Fibroblast of lung (primary cell): ENCODE measurements at regions not wholly inside any gene's neighbourhood (a gene's known extent, or its start where the extent isn't known, plus 50 kb on each side); places are given as distances from the start of the nearest gene placed in this dataset.

Experiments
- DNase-seq, 2 donors: peaks; one replicate each; pipeline versions ENCODE4 v3.0.0 to v3.0.0-alpha.2; 2010; ENCODE audit warnings: low read depth in 2 of 2
- H2AFZ ChIP-seq: 2 replicates; pipeline ENCODE4 v1.5.1; 2012; ENCODE audit warnings: low read length, control low read depth, inconsistent platforms
- H3K27ac ChIP-seq: 2 replicates; pipeline ENCODE4 v1.5.1; 2011; ENCODE audit warnings: low read length, control low read depth; ENCODE audit not compliant: insufficient read depth
- H3K27me3 ChIP-seq: 2 replicates; pipeline ENCODE4 v1.5.1; 2011; ENCODE audit warnings: mild to moderate bottlenecking, low read length; ENCODE audit not compliant: control insufficient read depth, insufficient read depth
- H3K36me3 ChIP-seq: 2 replicates; pipeline ENCODE4 v1.5.1; 2011; ENCODE audit warnings: low read length; ENCODE audit not compliant: control insufficient read depth, insufficient read depth
- H3K4me1 ChIP-seq: 2 replicates; pipeline ENCODE4 v1.5.1; 2011; ENCODE audit warnings: low read length; ENCODE audit not compliant: control insufficient read depth, insufficient read depth; ENCODE audit errors: extremely low read depth
- H3K4me2 ChIP-seq: 2 replicates; pipeline ENCODE4 v1.5.1; 2011; ENCODE audit warnings: low read length, control low read depth; ENCODE audit not compliant: insufficient read depth; ENCODE audit errors: extremely low read depth
- H3K4me3 ChIP-seq, 4 experiments: fragments of 200-600 bp in 1 of 4; sonication (generic) in 1 of 4; replicated peaks in 1 of 4; 2 replicates each; pipeline ENCODE4 v1.5.1; 2011 to 2016; ENCODE audit warnings: low read length in 4 of 4, low read depth in 3 of 4, mild to moderate bottlenecking in 3 of 4, control low read depth in 2 of 4, inconsistent platforms in 1 of 4, mixed read lengths in 1 of 4; ENCODE audit not compliant: insufficient read depth in 1 of 4; ENCODE audit errors: control extremely low read depth in 1 of 4
- H3K79me2 ChIP-seq: 2 replicates; pipeline ENCODE4 v1.5.1; 2012; ENCODE audit warnings: mild to moderate bottlenecking, low read length, inconsistent platforms; ENCODE audit not compliant: control insufficient read depth, insufficient read depth
- H3K9ac ChIP-seq: 2 replicates; pipeline ENCODE4 v1.5.1; 2011; ENCODE audit warnings: mild to moderate bottlenecking, low read length, control low read depth; ENCODE audit not compliant: insufficient read depth
- H3K9me3 ChIP-seq: 2 replicates; pipeline ENCODE4 v1.5.1; 2012; ENCODE audit warnings: low read depth, low read length; ENCODE audit not compliant: control insufficient read depth, insufficient read depth
- H4K20me1 ChIP-seq: 2 replicates; pipeline ENCODE4 v1.5.1; 2011; ENCODE audit warnings: low read length; ENCODE audit not compliant: control insufficient read depth, insufficient read depth; ENCODE audit errors: extremely low read depth
- CTCF ChIP-seq, 2 donors: IDR thresholded peaks in 1 of 2; conservative IDR thresholded peaks in 1 of 2; 1 replicate in 1 of 2; 2 replicates in 1 of 2; pipeline ENCODE4 v1.5.1; 2011 to 2012; ENCODE audit warnings: low read length in 2 of 2, control low read depth in 1 of 2, inconsistent platforms in 1 of 2, low read depth in 1 of 2, mild to moderate bottlenecking in 1 of 2
- EZH2 ChIP-seq: IDR thresholded peaks from 2 replicates; pipeline ENCODE4 v1.5.1; 2012; ENCODE audit warnings: low read length, control low read depth, mild to moderate bottlenecking; ENCODE audit errors: missing control alignments

- no peaks in the 10 kb centered on the region for H3K36me3 ChIP-seq
- no peaks in the 10 kb centered on the region for H3K9me3 ChIP-seq
- H3K4me3 ChIP-seq = no peak overlapping the region
- no peaks in the 10 kb centered on the region for H4K20me1 ChIP-seq
- TF ChIP-seq EZH2 (no peak), CTCF (conservative IDR thresholded peaks at IDR 0.05 in 1 of 2, IDR thresholded peaks at IDR 0.05 in 1 of 2; ENCODE audit: low read depth in 1 of 2, low read length in 2 of 2) (no peak)
- H3K4me2 ChIP-seq = no peak overlapping the region
- no peaks in the 10 kb centered on the region for H3K79me2 ChIP-seq
- peak in 1 of 2 donors; percentile 93 for DNase-seq
- H3K4me1 ChIP-seq = no peaks in the 10 kb centered on the region
- H3K27me3 ChIP-seq = no peaks in the 10 kb centered on the region
- H3K27ac ChIP-seq = no peak overlapping the region
- H2AFZ ChIP-seq = no peak overlapping the region
- H3K9ac ChIP-seq = no peak overlapping the region
Measured at GRCh38 chr12:25323581-25323982, 72.9 kb upstream of the KRAS start.

GRCh38 chr12:25322918-25323531, 72.3 kb upstream of the KRAS start:
- no peaks in the 10 kb centered on the region for H3K4me1 ChIP-seq
- no peak overlapping the region for H2AFZ ChIP-seq
- peak; percentile 29 to 78 for DNase-seq
- no peak for TF ChIP-seq CTCF (conservative IDR thresholded peaks at IDR 0.05 in 1 of 2, IDR thresholded peaks at IDR 0.05 in 1 of 2; ENCODE audit: low read depth in 1 of 2, low read length in 2 of 2)
- no peak for TF ChIP-seq EZH2
- H3K79me2 ChIP-seq = no peaks in the 10 kb centered on the region
- H3K4me3 ChIP-seq = no peak overlapping the region
- no peak overlapping the region for H3K27ac ChIP-seq
- H4K20me1 ChIP-seq = no peaks in the 10 kb centered on the region
- no peaks in the 10 kb centered on the region for H3K9me3 ChIP-seq
- no peak overlapping the region for H3K9ac ChIP-seq
- H3K27me3 ChIP-seq = no peaks in the 10 kb centered on the region
- H3K4me2 ChIP-seq = no peak overlapping the region
- H3K36me3 ChIP-seq = no peaks in the 10 kb centered on the region

GRCh38 chr12:25322351-25322750, 71.6 kb upstream of the KRAS start:
- H3K27me3 ChIP-seq = no peaks in the 10 kb centered on the region
- H3K4me2 ChIP-seq = no peak overlapping the region
- H3K27ac ChIP-seq = no peak overlapping the region
- no peak overlapping the region for H3K4me3 ChIP-seq
- H3K36me3 ChIP-seq = no peaks in the 10 kb centered on the region
- TF ChIP-seq EZH2 = no peak
- no peak for TF ChIP-seq CTCF (conservative IDR thresholded peaks at IDR 0.05 in 1 of 2, IDR thresholded peaks at IDR 0.05 in 1 of 2; ENCODE audit: low read depth in 1 of 2, low read length in 2 of 2)
- no peaks in the 10 kb centered on the region for H3K79me2 ChIP-seq
- DNase-seq = no peak
- no peak overlapping the region for H2AFZ ChIP-seq
- H3K9me3 ChIP-seq = no peaks in the 10 kb centered on the region
- no peaks in the 10 kb centered on the region for H4K20me1 ChIP-seq
- H3K9ac ChIP-seq = no peak overlapping the region
- H3K4me1 ChIP-seq = no peaks in the 10 kb centered on the region
